Mesodermal cell (in vitro differentiated cells): ENCODE measurements at regions not wholly inside any gene's neighbourhood (a gene's known extent, or its start where the extent isn't known, plus 50 kb on each side); places are given as distances from the start of the nearest gene placed in this dataset.

Experiments used
- H3K27ac ChIP-seq: 2 replicates; pipeline ENCODE4 v1.7.0; 2013; ENCODE audit warnings: mild to moderate bottlenecking, low read depth, low read length, moderate library complexity; ENCODE audit not compliant: severe bottlenecking
- H3K36me3 ChIP-seq: 2 replicates; pipeline ENCODE4 v1.7.1; 2013; ENCODE audit warnings: mild to moderate bottlenecking, low read length, moderate library complexity; ENCODE audit not compliant: control insufficient read depth, insufficient read depth
- H3K4me1 ChIP-seq: one replicate; pipeline ENCODE4 v1.7.1; 2013; ENCODE audit warnings: mild to moderate bottlenecking, low read length; ENCODE audit not compliant: insufficient read depth, control insufficient read depth, poor library complexity, severe bottlenecking
- H3K4me3 ChIP-seq: 2 replicates; pipeline ENCODE4 v1.7.0; 2013; ENCODE audit warnings: low read length, control low read depth, mild to moderate bottlenecking; ENCODE audit not compliant: insufficient read depth, poor library complexity, severe bottlenecking; ENCODE audit errors: extremely low read depth
- H3K9me3 ChIP-seq: 2 replicates; pipeline ENCODE4 v1.7.1; 2013; ENCODE audit warnings: mild to moderate bottlenecking, low read length, moderate library complexity; ENCODE audit not compliant: control insufficient read depth
- WGBS, 2 experiments: methylation state at CpG; one replicate each; pipeline ENCODE4 v1.1.5; 2013; ENCODE audit warnings: missing lambda C conversion rate in 2 of 2; ENCODE audit not compliant: insufficient coverage in 2 of 2; 5-methylcytosine and 5-hydroxymethylcytosine counted together

- H3K36me3 ChIP-seq, result no peaks in the 10 kb centered on the region
- no peak overlapping the region for H3K4me3 ChIP-seq
- H3K27ac ChIP-seq, result no peak overlapping the region
- no peaks in the 10 kb centered on the region for H3K9me3 ChIP-seq
- H3K4me1 ChIP-seq, result peaks cover 24% of the 10 kb centered on the region
- WGBS, 2 experiments, result 88 to 91% methylated on average over 19 to 20 of the region's 23 CpGs
Measured at GRCh38 chr1:10904396-10905358, 107.8 kb upstream of the TARDBP start.

DNA sequence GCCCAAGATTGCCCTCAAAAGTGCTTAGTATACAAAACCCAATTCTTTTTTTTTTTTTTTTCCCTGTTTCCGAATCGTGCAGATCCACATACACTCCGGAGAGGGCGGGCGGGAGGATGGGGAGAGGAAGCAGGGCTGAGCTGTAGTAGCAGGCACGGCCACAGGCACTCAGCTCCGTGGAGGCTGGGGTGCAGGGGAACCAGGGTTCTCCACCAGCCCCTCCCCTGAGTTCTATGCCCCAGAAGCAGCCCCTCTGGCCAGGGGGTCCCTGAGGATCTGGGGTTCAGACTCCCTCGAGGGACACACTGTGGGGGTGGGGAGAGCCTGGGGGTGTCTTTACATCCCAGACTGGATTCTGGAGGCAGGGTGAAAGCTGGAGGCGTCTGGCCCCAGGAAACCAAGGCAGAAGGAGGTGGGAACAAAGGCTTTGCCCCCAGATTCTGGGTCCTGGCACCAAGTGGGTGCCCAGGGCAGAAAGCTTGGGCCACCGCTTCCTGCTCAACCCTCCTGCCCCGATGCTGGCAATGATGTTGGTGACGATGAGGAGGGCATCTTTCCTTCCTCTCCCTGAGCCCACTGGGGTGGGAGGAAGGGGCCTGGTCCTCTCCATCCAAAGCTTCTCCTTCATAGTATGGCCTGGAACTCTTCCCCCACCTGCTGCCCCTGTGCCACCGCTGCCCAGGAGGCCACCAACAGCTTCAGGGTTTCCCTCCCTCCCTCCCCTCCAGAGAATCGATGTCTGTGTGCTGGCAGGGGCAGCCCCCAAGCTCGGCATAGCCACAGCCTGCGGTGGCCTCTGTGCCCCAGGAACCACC, 106.4 kb upstream of the TARDBP start:
- Histone ChIP-seq H3K9me3 (no peaks in the 10 kb centered on the region), H3K36me3 (no peaks in the 10 kb centered on the region), H3K27ac (no peak overlapping the region), H3K4me1 (peaks cover 18% of the 10 kb centered on the region), H3K4me3 (no peak overlapping the region)
- WGBS, 2 experiments, result 80 to 92% methylated on average over 5 to 9 of the region's 16 CpGs

DNA sequence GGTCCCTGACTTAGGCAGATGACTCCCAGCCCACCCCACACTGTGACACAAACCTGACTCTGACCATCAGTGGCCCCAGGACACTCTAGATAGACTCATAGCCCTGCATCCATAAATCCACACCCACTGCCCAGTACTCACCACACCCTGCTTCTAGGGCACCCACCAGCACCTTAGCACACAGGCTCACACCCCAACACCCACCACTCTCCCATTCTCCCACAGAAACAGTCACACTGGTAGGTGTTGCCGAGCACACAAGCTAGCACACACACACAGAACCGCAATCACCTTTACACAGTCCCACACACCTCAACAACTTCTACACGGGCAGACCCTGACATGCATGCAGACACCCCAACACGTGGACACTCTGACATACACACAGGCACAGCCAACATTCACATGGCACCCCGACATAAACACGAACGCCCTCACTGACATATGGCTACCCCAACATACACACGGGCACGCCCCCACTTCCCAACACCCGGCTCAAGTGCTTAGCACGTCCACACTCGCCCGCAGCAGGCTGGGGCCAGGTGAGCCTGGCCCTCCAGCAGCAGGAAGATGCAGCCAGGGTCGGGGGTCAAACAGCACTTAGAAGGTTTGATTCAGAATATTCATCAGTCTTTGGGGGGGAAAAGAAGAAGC, 105.5 kb upstream of the TARDBP start:
- Histone ChIP-seq H3K36me3 (no peaks in the 10 kb centered on the region), H3K27ac (no peak overlapping the region), H3K4me3 (no peak overlapping the region), H3K9me3 (no peaks in the 10 kb centered on the region), H3K4me1 (peaks cover 8% of the 10 kb centered on the region)
- 75 to 77% methylated on average over 4 to 7 of the region's 14 CpGs for WGBS, 2 experiments

DNA sequence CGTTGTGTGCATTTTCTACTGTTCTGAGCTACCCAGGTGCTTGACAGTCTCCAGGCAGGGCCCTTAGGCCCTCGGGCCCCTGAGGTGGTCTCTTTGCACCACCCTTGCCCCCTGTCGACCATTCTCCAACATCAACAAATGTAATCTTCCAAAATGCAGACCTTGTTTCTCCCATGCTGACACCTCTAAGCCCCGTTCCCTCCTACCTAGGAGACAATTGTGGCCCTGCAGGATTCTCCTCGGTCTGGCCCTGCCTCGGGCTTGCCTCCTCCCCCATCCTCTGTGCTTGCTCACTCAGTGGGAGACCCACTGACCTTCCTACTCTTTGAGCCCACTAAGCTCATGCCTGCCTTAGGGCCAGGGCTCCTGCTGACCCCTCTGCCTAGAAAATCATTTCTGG, 104.2 kb upstream of the TARDBP start:
- Histone ChIP-seq H3K9me3 (no peaks in the 10 kb centered on the region), H3K4me1 (peaks cover 8% of the 10 kb centered on the region), H3K36me3 (no peaks in the 10 kb centered on the region), H3K27ac (no peak overlapping the region), H3K4me3 (no peak overlapping the region)
- 34 to 47% methylated on average over 6 of the region's 6 CpGs for WGBS, 2 experiments

- no peaks in the 10 kb centered on the region for H3K36me3 ChIP-seq
- 53 to 81% methylated on average over 6 to 7 of the region's 22 CpGs for WGBS, 2 experiments
- H3K4me1 ChIP-seq, result peaks cover 8% of the 10 kb centered on the region
Measured at GRCh38 chr1:10909697-10910680, 102.5 kb upstream of the TARDBP start.

GRCh38 chr1:10910681-10911489, 101.6 kb upstream of the TARDBP start:
- H3K27ac ChIP-seq, result no peak overlapping the region
- WGBS, 2 experiments, result 84 to 94% methylated on average over 10 to 13 of the region's 13 CpGs
- no peak overlapping the region for H3K4me3 ChIP-seq
- no peaks in the 10 kb centered on the region for H3K9me3 ChIP-seq
- H3K4me1 ChIP-seq, result peaks cover 1% of the 10 kb centered on the region
- H3K36me3 ChIP-seq, result no peaks in the 10 kb centered on the region

More at GRCh38 chr1:10909697-10910680, 102.5 kb upstream of the TARDBP start:
- H3K27ac ChIP-seq, result no peak overlapping the region
- no peaks in the 10 kb centered on the region for H3K9me3 ChIP-seq
- no peak overlapping the region for H3K4me3 ChIP-seq

GRCh38 chr1:10911490-10912166, 100.8 kb upstream of the TARDBP start:
- H3K36me3 ChIP-seq, result no peaks in the 10 kb centered on the region
- H3K4me1 ChIP-seq, result no peaks in the 10 kb centered on the region
- H3K4me3 ChIP-seq, result no peak overlapping the region
- no peak overlapping the region for H3K27ac ChIP-seq
- no peaks in the 10 kb centered on the region for H3K9me3 ChIP-seq
- WGBS, 2 experiments, result 79 to 81% methylated on average over 7 to 9 of the region's 11 CpGs

- H3K27ac ChIP-seq, result no peak overlapping the region
- H3K36me3 ChIP-seq, result no peaks in the 10 kb centered on the region
- no peaks in the 10 kb centered on the region for H3K9me3 ChIP-seq
- WGBS, 2 experiments, result 87 to 88% methylated on average over 15 of the region's 17 CpGs
- H3K4me1 ChIP-seq, result no peaks in the 10 kb centered on the region
- no peak overlapping the region for H3K4me3 ChIP-seq
Measured at GRCh38 chr1:10912441-10912840, 100.0 kb upstream of the TARDBP start.

GRCh38 chr1:10914056-10914455, 98.4 kb upstream of the TARDBP start:
- WGBS, 2 experiments, result 99 to 100% methylated on average over 4 to 5 of the region's 5 CpGs
- H3K36me3 ChIP-seq, result no peaks in the 10 kb centered on the region
- H3K27ac ChIP-seq, result no peak overlapping the region
- H3K4me3 ChIP-seq, result no peak overlapping the region
- no peaks in the 10 kb centered on the region for H3K4me1 ChIP-seq
- no peaks in the 10 kb centered on the region for H3K9me3 ChIP-seq
